Activated CD8-positive, alpha-beta memory T cell treated with anti-CD3 and anti-CD28 coated beads, Interleukin-2, amount 50 U/mL, for 1 hour (primary cell): ENCODE measurements at regions not wholly inside any gene's neighbourhood (a gene's known extent, or its start where the extent isn't known, plus 50 kb on each side); places are given as distances from the start of the nearest gene placed in this dataset.

Experiments
- DNase-seq: peaks from one replicate; pipeline ENCODE4 v3.0.0-alpha.2; 2020; ENCODE audit errors: extremely low read depth

GRCh38 chr2:239576784-239577685 lies 176.2 kb upstream of the HDAC4 start:
- DNase-seq: no peak

GRCh38 chr2:239575931-239576445 lies 175.2 kb upstream of the HDAC4 start:
- no peak for DNase-seq

GRCh38 chr2:239574434-239575156 lies 173.8 kb upstream of the HDAC4 start:
- DNase-seq: no peak

GRCh38 chr2:239574054-239574433 lies 173.2 kb upstream of the HDAC4 start:
- no peak for DNase-seq

GRCh38 chr2:239570971-239571520 lies 170.2 kb upstream of the HDAC4 start:
- no peak for DNase-seq

- DNase-seq: no peak
Observed at GRCh38 chr2:239570216-239570925, 169.6 kb upstream of the HDAC4 start.

GRCh38 chr2:239569401-239570090 lies 168.7 kb upstream of the HDAC4 start:
- DNase-seq: no peak

GRCh38 chr2:239568601-239569000 lies 167.8 kb upstream of the HDAC4 start:
- no peak for DNase-seq

- no peak for DNase-seq
Observed at GRCh38 chr2:239567786-239568185, 167.0 kb upstream of the HDAC4 start.

GRCh38 chr2:239566995-239567568 lies 166.3 kb upstream of the HDAC4 start:
- DNase-seq: no peak

- DNase-seq: no peak
Observed at GRCh38 chr2:239566162-239566994, 165.6 kb upstream of the HDAC4 start.

- no peak for DNase-seq
Observed at GRCh38 chr2:239564587-239564986, 163.8 kb upstream of the HDAC4 start.

GRCh38 chr2:239563561-239563960 lies 162.7 kb upstream of the HDAC4 start:
- no peak for DNase-seq

GRCh38 chr2:239561446-239562001 lies 160.7 kb upstream of the HDAC4 start:
- DNase-seq: no peak

- DNase-seq: no peak
Observed at GRCh38 chr2:239559417-239560261, 158.8 kb upstream of the HDAC4 start.

GRCh38 chr2:239558661-239559060 lies 157.8 kb upstream of the HDAC4 start:
- DNase-seq: no peak

- DNase-seq: no peak
Observed at GRCh38 chr2:239557516-239557915, 156.7 kb upstream of the HDAC4 start.

- DNase-seq: no peak
Observed at GRCh38 chr2:239555571-239555905, 154.7 kb upstream of the HDAC4 start.
